H9 (cell line): ENCODE measurements at regions not wholly inside any gene's neighbourhood (a gene's known extent, or its start where the extent isn't known, plus 50 kb on each side); places are given as distances from the start of the nearest gene placed in this dataset.
"Not testable (repeated sequence)": the region's sequence is repeated elsewhere in the genome, so short reads cannot be mapped to it uniquely, and the experiment has no call there.

Experiments
- DNase-seq: peaks from one replicate; pipeline ENCODE4 v3.0.0-alpha.2; 2017
- H2AFZ ChIP-seq: one replicate; pipeline ENCODE4 v1.6.1; 2013; ENCODE audit warnings: mild to moderate bottlenecking, low read length, control low read depth, moderate library complexity
- H2AK5ac ChIP-seq: 2 replicates; pipeline ENCODE4 v1.6.1; 2013; ENCODE audit warnings: low read length, control low read depth, mixed read lengths; ENCODE audit not compliant: insufficient read length
- H2BK120ac ChIP-seq: one replicate; pipeline ENCODE4 v1.6.1; 2013; ENCODE audit warnings: low read depth, mild to moderate bottlenecking, low read length, control low read depth, inconsistent platforms; ENCODE audit not compliant: poor library complexity, severe bottlenecking
- H2BK12ac ChIP-seq: 2 replicates; pipeline ENCODE4 v1.6.1; 2013; ENCODE audit warnings: low read length, control low read depth, mixed read lengths, low read depth; ENCODE audit not compliant: insufficient read length
- H2BK15ac ChIP-seq: 2 replicates; pipeline ENCODE4 v1.6.1; 2013; ENCODE audit warnings: low read depth, low read length, control low read depth
- H2BK20ac ChIP-seq: one replicate; pipeline ENCODE4 v1.6.1; 2013; ENCODE audit warnings: low read depth, mild to moderate bottlenecking, low read length, control low read depth, inconsistent platforms; ENCODE audit not compliant: poor library complexity, severe bottlenecking
- H2BK5ac ChIP-seq: 2 replicates; pipeline ENCODE4 v1.6.1; 2013; ENCODE audit warnings: low read length, control low read depth, mixed read lengths; ENCODE audit not compliant: insufficient read length
- H3K14ac ChIP-seq: 2 replicates; pipeline ENCODE4 v1.6.1; 2013; ENCODE audit warnings: low read length, control low read depth; ENCODE audit not compliant: insufficient read depth
- H3K18ac ChIP-seq: 2 replicates; pipeline ENCODE4 v1.6.1; 2013; ENCODE audit warnings: low read depth, mild to moderate bottlenecking, mixed read lengths, low read length, control low read depth; ENCODE audit not compliant: insufficient read length
- H3K23ac ChIP-seq: 2 replicates; pipeline ENCODE4 v1.6.1; 2013; ENCODE audit warnings: low read length, control low read depth, mixed read lengths, low read depth; ENCODE audit not compliant: insufficient read length
- H3K23me2 ChIP-seq: 2 replicates; pipeline ENCODE4 v1.6.1; 2013; ENCODE audit warnings: low read depth, mild to moderate bottlenecking, mixed read lengths, low read length, control low read depth; ENCODE audit not compliant: insufficient read length, poor library complexity, severe bottlenecking
- H3K27ac ChIP-seq: 2 replicates; pipeline ENCODE4 v1.5.1; 2013; ENCODE audit warnings: low read length, control low read depth, mixed read lengths, low read depth; ENCODE audit not compliant: insufficient read length
- H3K27me3 ChIP-seq: 2 replicates; pipeline ENCODE4 v1.6.1; 2013; ENCODE audit warnings: low read length, control low read depth, inconsistent platforms; ENCODE audit not compliant: insufficient read depth
- H3K4ac ChIP-seq: 2 replicates; pipeline ENCODE4 v1.6.1; 2013; ENCODE audit warnings: low read depth, mild to moderate bottlenecking, control low read depth, inconsistent platforms, low read length, moderate library complexity
- H3K4me1 ChIP-seq: 2 replicates; pipeline ENCODE4 v1.6.1; 2013; ENCODE audit warnings: low read length, control low read depth, inconsistent platforms; ENCODE audit not compliant: insufficient read depth
- H3K4me2 ChIP-seq: 2 replicates; pipeline ENCODE4 v1.6.1; 2013; ENCODE audit warnings: low read length, control low read depth, mixed read lengths; ENCODE audit not compliant: insufficient read length, insufficient read depth
- H3K56ac ChIP-seq: 2 replicates; pipeline ENCODE4 v1.6.1; 2013; ENCODE audit warnings: low read depth, mild to moderate bottlenecking, mixed read lengths, low read length, control low read depth; ENCODE audit not compliant: insufficient read length
- H3K79me1 ChIP-seq: 2 replicates; pipeline ENCODE4 v1.6.1; 2013; ENCODE audit warnings: low read depth, mild to moderate bottlenecking, moderate library complexity, low read length, control low read depth, inconsistent platforms; ENCODE audit not compliant: insufficient read depth, poor library complexity, severe bottlenecking
- H3K79me2 ChIP-seq: 2 replicates; pipeline ENCODE4 v1.6.1; 2013; ENCODE audit warnings: low read length, control low read depth, inconsistent platforms; ENCODE audit not compliant: insufficient read depth
- H3K9ac ChIP-seq: 2 replicates; pipeline ENCODE4 v1.6.1; 2013; ENCODE audit warnings: low read length, control low read depth, mixed read lengths; ENCODE audit not compliant: insufficient read length; ENCODE audit errors: extremely low read depth
- H3K9me3 ChIP-seq: one replicate; pipeline ENCODE4 v1.6.1; 2013; ENCODE audit warnings: low read depth, low read length, inconsistent platforms; ENCODE audit not compliant: control insufficient read depth
- H3T11ph ChIP-seq: one replicate; pipeline ENCODE4 v1.6.1; 2013; ENCODE audit warnings: mild to moderate bottlenecking, low read length, control low read depth, inconsistent platforms
- H4K20me1 ChIP-seq: one replicate; pipeline ENCODE4 v1.6.1; 2013; ENCODE audit not compliant: control insufficient read depth, insufficient read length, insufficient read depth
- H4K5ac ChIP-seq: 2 replicates; pipeline ENCODE4 v1.6.1; 2013; ENCODE audit warnings: low read depth, mild to moderate bottlenecking, mixed read lengths, low read length, control low read depth; ENCODE audit not compliant: insufficient read length
- H4K8ac ChIP-seq: replicated peaks from 2 replicates; pipeline ENCODE4 v1.6.1; 2013; ENCODE audit warnings: low read length, control low read depth, mixed read lengths, low read depth; ENCODE audit not compliant: insufficient read length
- H4K91ac ChIP-seq: 2 replicates; pipeline ENCODE4 v1.6.1; 2013; ENCODE audit warnings: low read depth, mild to moderate bottlenecking, moderate library complexity, mixed read lengths, low read length, control low read depth; ENCODE audit not compliant: insufficient read length
- H3K27ac Mint-ChIP-seq, 3 experiments: 2 replicates in 2 of 3; 3 replicates in 1 of 3; pipeline ENCODE4 v1.8.0; 2020 to 2021; ENCODE audit warnings: mixed read lengths in 3 of 3, mild to moderate bottlenecking in 1 of 3, moderate library complexity in 1 of 3
- H3K27me3 Mint-ChIP-seq: 2 replicates; pipeline ENCODE4 v1.8.0; 2021; ENCODE audit warnings: low read depth, mild to moderate bottlenecking, moderate library complexity, mixed read lengths
- H3K36me3 Mint-ChIP-seq, 3 experiments: 2 replicates in 2 of 3; 3 replicates in 1 of 3; pipeline ENCODE4 v1.8.0; 2020 to 2021; ENCODE audit warnings: low read depth in 3 of 3, mixed read lengths in 3 of 3; ENCODE audit not compliant: insufficient read depth in 1 of 3
- H3K4me1 Mint-ChIP-seq, 2 experiments: 2 replicates each; pipeline ENCODE4 v1.8.0; 2020; ENCODE audit warnings: mixed read lengths in 2 of 2
- H3K4me3 Mint-ChIP-seq, 2 experiments: 2 replicates in 1 of 2; 3 replicates in 1 of 2; pipeline ENCODE4 v1.8.0; 2020 to 2021; ENCODE audit warnings: mild to moderate bottlenecking in 2 of 2, mixed read lengths in 2 of 2, moderate library complexity in 1 of 2
- H3K9me3 Mint-ChIP-seq, 2 experiments: 2 replicates in 1 of 2; 3 replicates in 1 of 2; pipeline ENCODE4 v1.8.0; 2020; ENCODE audit warnings: mild to moderate bottlenecking in 2 of 2, mixed read lengths in 2 of 2, moderate library complexity in 1 of 2
- WGBS: extraction: QIAGEN DNeasy Blood & Tissue Kit; methylation state at CpG from one replicate; pipeline ENCODE4 v1.1.7; 2013; ENCODE audit warnings: missing lambda C conversion rate, low lambda C conversion rate, mixed read lengths; ENCODE audit not compliant: insufficient read length; ENCODE audit errors: extremely low coverage; 5-methylcytosine and 5-hydroxymethylcytosine counted together
- TF ChIP-seq, protein P1 (sequence below): fragments of 200-600 bp; sonication (generic); conservative IDR thresholded peaks from 3 replicates; pipeline ENCODE4 v1.8.0; 2021; ENCODE audit warnings: antibody characterized with exemption, mild to moderate bottlenecking

- Histone ChIP-seq H3K27me3 (no peaks in the 10 kb centered on the region), H3K4me1 (peaks cover 5% of the 10 kb centered on the region; the same call in 1 of the 2 replicates), H3K27ac (no peak overlapping the region), H2BK15ac (no peak overlapping the region), H2BK120ac (no peak overlapping the region), H3K14ac (no peak overlapping the region), H4K5ac (no peak overlapping the region), H3K9me3 (no peaks in the 10 kb centered on the region), H3K4ac (no peak overlapping the region), H2BK5ac (no peak overlapping the region), H4K91ac (no peak overlapping the region), H2BK20ac (no peak overlapping the region), H4K8ac (no peak overlapping the region), H2BK12ac (no peak overlapping the region), H3K23me2 (no peaks in the 10 kb centered on the region), H3K9ac (no peak overlapping the region), H3K56ac (no peak overlapping the region), H4K20me1 (no peaks in the 10 kb centered on the region), H3K4me2 (no peak overlapping the region), H2AFZ (no peak overlapping the region), H3T11ph (no peak overlapping the region), H3K79me1 (no peaks in the 10 kb centered on the region), H3K18ac (no peak overlapping the region), H2AK5ac (no peak overlapping the region), H3K79me2 (no peaks in the 10 kb centered on the region), H3K23ac (no peak overlapping the region)
- Mint-ChIP-seq H3K27ac (no peak overlapping the region), H3K4me1 (peaks cover 7 to 10% of the 10 kb centered on the region in 2 experiments; a peak in 3 of 4 replicates), H3K9me3 (peaks cover 0 to 2% of the 10 kb centered on the region in 2 experiments; a peak in 2 of 5 replicates), H3K36me3 (peaks cover 0 to under 1% (median 0%) of the 10 kb centered on the region in 3 experiments; a peak in 2 of 7 replicates), H3K4me3 (no peak overlapping the region), H3K27me3 (no peaks in the 10 kb centered on the region)
- no peak for DNase-seq
- TF ChIP-seq, protein P1, sequence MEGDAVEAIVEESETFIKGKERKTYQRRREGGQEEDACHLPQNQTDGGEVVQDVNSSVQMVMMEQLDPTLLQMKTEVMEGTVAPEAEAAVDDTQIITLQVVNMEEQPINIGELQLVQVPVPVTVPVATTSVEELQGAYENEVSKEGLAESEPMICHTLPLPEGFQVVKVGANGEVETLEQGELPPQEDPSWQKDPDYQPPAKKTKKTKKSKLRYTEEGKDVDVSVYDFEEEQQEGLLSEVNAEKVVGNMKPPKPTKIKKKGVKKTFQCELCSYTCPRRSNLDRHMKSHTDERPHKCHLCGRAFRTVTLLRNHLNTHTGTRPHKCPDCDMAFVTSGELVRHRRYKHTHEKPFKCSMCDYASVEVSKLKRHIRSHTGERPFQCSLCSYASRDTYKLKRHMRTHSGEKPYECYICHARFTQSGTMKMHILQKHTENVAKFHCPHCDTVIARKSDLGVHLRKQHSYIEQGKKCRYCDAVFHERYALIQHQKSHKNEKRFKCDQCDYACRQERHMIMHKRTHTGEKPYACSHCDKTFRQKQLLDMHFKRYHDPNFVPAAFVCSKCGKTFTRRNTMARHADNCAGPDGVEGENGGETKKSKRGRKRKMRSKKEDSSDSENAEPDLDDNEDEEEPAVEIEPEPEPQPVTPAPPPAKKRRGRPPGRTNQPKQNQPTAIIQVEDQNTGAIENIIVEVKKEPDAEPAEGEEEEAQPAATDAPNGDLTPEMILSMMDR: no peak
- no CpG with 5 or more reads among the region's 4 CpGs for WGBS
These were observed 334.2 kb downstream of the KLF13 start for GRCh38 chr15:31660816-31661215.

GRCh38 chr15:31665732-31666131 is 339.1 kb downstream of the KLF13 start:
- H3K23me2 ChIP-seq, H4K91ac ChIP-seq, H2BK5ac ChIP-seq, H3K27me3 Mint-ChIP-seq, H3K14ac ChIP-seq, H4K5ac ChIP-seq, H3K27ac Mint-ChIP-seq, H3K4me1 ChIP-seq, H3K4ac ChIP-seq, H3K18ac ChIP-seq, H4K20me1 ChIP-seq, H3K4me3 Mint-ChIP-seq, H3K23ac ChIP-seq, H3K79me2 ChIP-seq, DNase-seq, H3K9me3 Mint-ChIP-seq, H3K56ac ChIP-seq, H4K8ac ChIP-seq, H3K27me3 ChIP-seq, H3K9ac ChIP-seq, H3K4me2 ChIP-seq, H2BK20ac ChIP-seq, H3K79me1 ChIP-seq, H2BK120ac ChIP-seq, H3K27ac ChIP-seq, H3K9me3 ChIP-seq, H2BK12ac ChIP-seq, H2BK15ac ChIP-seq, H3T11ph ChIP-seq, H2AK5ac ChIP-seq, H2AFZ ChIP-seq: not testable (repeated sequence)
- H3K4me1 Mint-ChIP-seq: peaks cover 11 to 12% of the 10 kb centered on the region in 2 experiments
- peaks cover 0 to 10% (median 2%) of the 10 kb centered on the region in 3 experiments; a peak in 4 of 7 replicates for H3K36me3 Mint-ChIP-seq
- WGBS: no CpG with 5 or more reads among the region's 8 CpGs
